DMS53 treated with DMSO at 0.1 percent for 48 hours (cell line): ENCODE measurements at regions not wholly inside any gene's neighbourhood (a gene's known extent, or its start where the extent isn't known, plus 50 kb on each side); places are given as distances from the start of the nearest gene placed in this dataset.
"Not testable (repeated sequence)": the region's sequence is repeated elsewhere in the genome, so short reads cannot be mapped to it uniquely, and the experiment has no call there.

ENCODE experiments used
- DNase-seq: peaks from one replicate; lab custom pipeline; 2025; ENCODE audit not compliant: unreplicated experiment; lab: John Stamatoyannopoulos, UW

DNA sequence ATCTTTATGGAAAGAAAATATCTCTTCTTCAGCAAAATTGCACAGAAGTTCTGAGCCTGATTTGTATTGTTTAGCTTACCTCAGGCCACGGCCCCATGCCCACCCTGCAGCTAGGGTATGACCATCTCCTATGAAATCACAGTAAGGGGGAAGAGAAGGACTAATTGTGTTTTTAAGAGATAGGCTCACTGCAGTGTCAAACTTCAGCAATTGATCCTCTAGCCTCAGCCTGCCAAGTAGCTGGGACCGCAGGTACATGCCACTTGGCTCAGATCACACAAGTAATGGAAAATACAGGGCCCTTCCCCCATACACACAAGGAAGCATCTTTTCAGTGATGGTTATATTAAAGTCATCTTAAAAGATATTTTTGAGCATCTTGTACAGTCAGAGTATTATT, 60.0 kb downstream of the DMAC1 start:
- DNase-seq = no peak

DNA sequence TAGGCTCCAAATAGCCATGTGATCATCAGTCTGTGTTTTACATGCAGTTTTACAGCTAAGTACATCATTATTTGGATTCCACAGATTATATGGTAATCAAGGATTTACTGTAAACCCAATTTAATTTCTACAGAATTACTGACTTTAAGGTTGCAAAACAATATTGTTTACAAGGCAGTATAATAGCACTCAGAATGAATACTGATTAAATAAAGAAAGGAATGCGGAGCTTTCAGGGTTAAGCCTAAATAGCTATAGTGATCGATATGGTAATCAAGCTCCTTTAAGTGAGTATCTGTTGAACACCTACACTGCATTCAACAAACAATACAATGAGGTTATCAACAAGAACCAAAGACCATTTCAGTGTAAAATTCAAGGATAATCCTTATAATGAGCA, 64.3 kb downstream of the DMAC1 start:
- no peak for DNase-seq

DNA sequence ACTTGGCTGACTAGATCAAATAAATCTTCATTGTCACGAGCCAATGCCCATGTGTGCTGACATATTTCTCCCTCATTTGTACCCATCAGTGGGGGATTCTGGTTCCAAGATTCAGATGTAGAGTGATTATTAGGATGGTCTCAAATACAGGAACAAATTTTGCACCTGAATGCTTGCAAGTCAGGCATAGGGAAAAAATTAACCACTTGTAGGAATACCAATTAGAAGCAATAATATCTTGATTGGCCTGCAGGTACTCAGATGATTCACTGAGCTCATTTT, 69.5 kb downstream of the DMAC1 start:
- DNase-seq = no peak

DNA sequence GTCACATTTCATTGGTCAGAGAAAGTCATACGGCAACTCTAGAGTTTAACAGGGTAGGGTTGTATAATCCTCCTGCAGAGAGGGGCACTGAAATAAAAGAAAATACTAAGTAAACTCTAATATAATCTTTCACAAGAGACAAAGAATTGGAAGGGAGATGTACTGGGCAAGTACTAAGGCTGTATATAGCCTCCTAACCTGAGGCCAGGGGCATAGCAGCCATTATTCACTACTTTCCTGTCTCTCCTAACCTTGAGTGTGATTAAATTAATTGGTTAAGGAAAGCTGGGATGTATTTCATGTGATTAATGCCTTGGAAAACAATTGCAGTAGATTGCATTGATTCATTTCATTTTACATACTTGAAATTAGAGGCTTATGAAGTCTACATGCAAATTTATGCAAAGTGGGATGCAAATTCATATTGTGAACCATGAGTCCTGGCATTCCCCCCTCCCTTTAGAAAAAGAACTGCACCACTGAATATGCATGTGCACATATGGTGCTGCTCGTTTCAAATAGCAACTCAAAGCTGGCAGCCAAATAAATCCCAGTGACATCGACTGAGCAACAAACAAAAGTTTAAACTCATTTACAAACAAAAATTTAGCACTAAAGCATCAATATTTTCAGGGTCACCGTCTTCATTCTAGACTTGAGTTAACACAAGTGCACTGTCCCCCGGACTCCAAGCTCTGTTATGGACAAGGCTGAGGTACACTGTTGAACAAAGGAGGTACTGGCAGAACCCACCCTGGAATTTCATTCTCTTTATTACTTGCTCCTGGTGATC, 70.0 kb downstream of the DMAC1 start:
- no peak for DNase-seq

DNA sequence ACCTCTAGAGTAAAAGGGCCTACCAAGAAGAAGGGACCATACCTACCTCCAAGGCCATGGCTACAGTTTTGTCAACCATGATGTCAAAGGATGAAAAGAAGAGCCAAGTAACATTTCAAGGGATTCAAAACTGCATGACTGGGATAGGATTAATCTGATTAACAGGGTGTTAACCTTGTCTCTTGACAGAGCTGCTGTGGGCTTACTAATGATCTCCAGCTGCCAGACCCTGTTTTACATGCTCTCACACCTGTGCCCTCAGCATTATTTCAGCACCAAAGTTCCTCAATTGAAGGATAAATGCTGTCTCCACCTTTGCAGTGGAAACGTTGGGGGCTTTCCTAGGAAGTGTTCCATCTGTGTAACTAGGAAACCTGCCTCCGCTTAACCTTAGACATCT, 78.3 kb downstream of the DMAC1 start:
- DNase-seq = no peak

DNA sequence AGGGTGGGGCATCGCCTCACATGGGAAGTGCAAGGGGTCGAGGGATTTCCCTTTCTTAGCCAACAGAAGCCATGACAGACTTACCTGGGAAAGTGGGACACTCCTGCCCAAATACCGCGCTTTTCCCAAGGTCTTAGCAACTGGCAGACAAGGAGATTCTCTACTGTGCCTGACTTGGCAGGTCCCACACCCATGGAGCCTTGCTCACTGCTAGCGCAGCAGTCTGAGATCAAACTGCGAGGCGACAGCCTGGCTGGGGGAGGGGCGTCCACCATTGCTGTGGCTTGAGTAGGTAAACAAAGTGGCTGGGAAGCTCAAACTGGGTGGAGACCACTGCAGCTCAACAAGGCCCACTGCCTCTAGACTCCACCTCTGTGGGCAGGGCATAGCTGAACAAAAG, 86.5 kb downstream of the DMAC1 start:
- DNase-seq = not testable (repeated sequence)

DNA sequence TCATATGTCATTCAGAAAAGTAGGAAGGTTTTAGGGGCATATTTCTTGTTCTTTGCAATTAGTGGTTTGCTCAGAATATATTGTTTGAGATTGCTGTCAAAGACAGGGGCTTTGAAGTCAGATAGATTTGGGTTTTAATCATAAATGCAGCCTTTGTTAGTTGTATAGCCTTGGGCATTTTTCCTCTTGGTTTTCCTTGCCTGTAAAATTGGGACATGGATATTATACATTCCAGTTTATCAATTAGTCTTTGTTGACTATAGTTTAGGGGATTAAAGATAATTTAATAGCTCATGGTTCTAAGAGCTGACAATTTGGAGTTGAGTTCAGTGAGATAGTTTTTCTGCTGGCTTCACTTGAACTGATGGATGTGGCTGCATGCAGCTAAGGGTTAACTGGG, 88.9 kb downstream of the DMAC1 start:
- DNase-seq = no peak

DNA sequence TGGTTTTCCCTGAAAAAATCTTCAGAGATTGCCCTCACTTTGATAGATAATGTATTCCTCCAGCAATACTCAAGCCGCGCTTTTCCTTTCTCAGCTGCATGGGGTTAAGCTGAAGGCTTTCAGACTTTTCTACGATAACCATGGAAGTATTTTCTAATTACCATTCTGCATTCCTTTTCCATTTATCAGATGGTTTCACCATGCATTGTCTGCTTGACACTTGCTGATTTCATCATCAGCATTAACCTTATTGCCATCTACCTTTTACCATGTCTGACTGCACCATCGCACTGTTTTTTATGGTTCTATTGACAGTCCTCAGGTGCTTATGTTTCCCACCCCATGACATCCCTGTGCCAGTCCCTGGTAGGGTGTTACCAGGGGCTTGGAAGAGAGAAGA, 91.6 kb downstream of the DMAC1 start:
- no peak for DNase-seq

DNA sequence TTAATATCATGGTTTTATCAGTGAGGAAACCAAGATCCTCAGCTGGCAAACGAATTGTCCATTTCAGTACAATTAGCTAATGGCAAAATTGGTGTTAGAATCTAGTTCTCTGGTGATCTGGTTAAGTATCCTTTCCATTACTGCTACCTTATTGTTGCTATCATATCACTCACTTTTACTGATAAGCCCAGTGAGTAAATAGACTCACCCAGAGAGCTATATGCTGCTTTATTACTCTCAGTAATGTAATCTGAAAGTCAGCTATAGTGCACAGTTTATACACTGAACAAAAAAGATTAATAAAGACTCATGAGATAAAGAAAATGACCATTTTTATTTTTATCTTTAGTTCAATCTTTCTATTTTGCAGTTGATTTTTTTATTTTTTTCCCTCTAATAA, 95.0 kb downstream of the DMAC1 start:
- no peak for DNase-seq

DNA sequence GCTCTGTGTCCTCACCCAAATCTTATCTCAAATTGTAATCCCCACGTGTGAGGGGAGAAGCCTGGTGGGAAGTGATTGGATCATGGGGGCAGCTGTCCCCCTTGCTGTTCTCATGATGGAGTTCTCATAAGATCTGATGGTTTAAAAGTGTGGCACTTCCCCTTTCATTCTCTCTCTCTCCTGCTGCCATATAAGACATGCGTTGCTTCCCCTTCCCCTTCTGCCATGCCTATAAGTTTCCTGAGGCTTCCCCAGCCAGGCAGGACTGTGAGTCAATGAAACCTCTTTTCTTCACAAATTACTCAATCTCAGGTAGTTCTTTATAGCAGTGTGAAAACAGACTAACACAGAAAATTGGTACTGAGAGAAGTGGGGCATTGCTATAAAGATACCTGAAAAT, 107.7 kb downstream of the DMAC1 start:
- DNase-seq = no peak

DNA sequence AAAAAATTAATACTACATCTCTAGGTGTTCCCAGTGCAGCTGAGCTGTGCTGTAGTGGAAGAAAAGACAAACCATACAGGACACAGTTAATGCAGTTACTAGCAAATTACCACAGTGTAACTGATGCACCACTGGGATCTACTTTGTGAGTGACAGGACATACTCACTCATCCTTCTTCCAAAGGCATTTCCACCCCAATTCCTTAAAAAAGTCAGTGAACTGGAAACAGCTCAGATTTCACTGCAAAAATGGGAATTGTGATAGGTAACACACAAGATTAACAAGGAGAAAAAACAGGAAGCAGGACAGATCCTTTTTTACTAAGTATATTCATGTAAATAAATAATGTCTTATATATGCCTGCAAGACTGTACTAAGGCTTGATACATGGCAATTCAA, 109.6 kb downstream of the DMAC1 start:
- no peak for DNase-seq

DNA sequence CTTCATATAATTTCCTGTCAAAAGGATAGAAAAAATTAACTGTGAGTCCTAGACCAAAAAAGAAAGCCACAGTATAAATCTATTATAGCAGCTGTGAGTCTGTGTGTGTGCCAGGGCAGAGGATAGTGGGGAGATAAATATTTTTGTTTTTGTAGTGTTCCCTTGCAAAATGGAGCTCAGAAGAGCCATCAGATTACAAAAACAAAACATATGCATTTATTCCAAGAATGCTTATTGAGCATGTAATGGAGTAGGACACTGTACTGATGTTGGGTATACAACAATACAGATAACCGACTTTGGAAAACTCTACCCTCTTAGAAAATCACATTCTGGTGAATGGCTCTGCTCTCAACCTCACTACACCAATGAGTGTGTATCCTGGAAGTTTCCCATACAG, 111.0 kb downstream of the DMAC1 start:
- no peak for DNase-seq

DNA sequence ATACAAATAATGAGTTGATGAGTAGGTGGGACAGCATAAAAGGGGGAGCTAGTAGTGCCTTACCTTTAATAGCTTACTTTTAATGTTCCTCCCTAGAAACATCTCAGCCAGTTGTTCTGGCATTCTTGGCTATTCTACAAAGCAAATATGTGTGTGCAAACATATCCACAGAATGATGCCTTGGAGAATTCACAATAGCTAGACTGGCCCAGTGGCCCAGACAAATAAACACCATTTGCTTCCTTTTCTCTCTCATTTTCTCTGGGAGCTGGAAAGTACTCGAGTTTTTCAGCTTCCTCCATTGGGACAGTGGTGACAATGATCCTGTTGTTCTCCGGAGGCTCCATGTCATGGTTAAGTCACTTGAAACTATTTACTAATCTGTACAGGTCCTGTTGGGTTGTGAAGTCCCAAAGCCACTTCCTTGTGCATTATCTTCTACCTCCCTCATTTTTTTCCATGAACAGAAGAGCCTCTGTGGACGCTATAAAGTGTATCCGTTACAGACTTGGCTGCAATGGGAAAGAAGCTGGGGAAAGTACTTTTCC, 122.9 kb downstream of the DMAC1 start:
- DNase-seq = peak; percentile 15

DNA sequence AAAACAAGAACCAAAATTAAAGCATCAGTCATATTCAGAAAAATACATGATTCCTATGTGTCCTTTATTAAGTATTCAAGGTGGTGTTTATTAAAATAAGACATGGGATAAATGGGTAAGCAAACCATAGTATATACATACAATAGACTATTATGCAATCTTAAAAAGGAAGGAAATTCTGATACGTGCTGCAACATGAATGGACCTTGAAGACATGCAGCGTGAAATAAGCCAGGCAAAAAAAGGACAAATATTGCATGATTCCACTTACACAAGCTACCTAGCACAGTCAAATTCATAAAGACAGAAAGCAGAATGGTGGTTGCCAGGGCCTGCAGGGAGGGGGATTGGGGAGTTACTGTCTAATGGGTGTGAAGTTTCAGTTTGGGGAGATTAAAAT, 127.7 kb downstream of the DMAC1 start:
- no peak for DNase-seq

DNA sequence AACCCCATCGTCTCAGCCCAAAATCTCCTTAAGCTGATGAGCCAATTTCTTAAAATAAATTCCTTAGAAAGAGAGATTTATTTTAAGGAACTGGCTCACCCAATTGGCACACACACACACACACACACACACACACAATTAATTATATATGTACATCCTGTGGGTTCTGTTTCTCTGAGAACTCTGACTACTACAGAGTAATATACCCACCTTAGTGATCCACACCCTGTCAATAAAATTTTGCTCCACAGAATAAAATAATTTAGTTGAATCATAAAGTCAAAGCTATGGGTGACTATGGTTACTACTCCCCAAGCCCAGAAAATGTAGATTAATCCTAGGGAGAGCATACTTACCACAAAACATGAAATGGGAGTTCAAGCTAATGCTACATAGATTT, 131.0 kb downstream of the DMAC1 start:
- no peak for DNase-seq

DNA sequence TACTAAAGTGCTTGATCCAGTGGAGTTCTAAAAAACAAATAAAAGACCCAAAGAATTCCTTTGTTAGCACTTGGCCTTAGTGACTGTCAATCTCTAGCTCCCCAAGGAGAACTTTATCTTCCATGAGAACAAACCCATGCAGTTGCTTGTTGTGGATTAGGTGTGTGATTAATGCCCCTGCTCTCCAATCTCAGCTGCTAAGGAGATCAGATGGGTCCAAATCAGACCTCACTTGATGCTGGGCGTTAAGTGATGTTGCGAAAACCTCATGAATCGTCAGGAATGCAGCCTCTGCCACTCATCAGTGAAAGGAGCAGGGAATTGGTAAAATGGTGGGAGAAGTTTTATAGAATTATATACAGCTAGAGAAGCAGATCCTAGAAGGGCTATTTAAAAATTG, 133.7 kb downstream of the DMAC1 start:
- no peak for DNase-seq

DNA sequence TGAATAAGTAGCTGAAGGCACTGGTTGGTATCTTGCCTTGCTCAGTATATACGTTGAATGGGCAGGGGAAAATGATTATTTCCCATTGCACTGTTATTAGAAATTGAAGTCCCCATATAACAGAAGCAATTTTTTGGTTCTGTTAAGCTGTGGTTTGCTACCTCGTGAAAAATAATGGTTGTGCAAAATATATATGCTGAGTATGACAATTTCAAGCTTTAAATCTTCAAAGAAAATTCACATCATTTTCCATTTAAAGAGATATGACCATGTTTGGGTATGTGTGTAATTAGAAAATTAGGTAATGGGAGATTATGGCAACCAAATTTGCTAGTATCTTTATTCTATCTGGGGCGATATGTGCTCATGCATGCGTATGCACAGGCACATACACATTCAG, 139.8 kb downstream of the DMAC1 start:
- no peak for DNase-seq

DNA sequence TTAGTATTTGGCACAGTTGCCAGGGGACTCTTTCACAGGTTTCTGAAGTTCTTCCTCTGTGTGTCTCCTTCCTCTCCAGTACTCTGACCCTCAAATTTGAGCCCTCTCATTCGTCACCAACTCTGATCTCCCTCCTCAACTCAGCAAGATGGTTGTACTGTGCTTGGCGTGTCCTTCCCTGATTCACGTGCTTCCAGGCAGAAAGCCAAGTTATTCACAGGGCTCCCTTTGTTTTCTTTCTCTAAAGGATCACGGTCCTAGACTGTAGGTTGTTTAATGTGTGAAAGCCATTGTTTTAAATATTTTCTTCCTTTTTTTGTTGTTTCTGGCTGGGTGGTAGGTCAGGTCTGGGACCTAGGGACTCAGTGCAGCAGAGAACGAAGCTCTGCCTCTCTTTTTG, 142.9 kb downstream of the DMAC1 start:
- DNase-seq = no peak

DNA sequence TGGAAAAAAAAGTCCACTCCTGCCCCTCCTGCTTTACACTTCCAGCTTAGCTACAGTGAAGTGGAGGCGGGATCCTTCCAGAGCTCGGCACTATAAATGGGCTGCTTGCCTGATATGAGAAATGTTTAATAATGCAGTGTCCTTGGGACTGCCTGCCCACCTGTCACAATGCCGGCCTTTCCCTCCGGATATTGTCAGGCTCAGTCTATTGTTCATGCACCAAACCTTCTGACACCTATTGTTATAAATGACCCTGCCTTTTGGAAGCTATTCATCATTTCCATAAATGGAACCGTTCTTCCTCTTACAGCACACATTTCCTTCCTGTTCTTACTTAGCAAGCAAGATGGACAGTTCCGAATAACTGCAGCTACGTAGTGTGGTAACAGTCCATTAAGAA, 146.3 kb downstream of the DMAC1 start:
- DNase-seq = no peak

DNA sequence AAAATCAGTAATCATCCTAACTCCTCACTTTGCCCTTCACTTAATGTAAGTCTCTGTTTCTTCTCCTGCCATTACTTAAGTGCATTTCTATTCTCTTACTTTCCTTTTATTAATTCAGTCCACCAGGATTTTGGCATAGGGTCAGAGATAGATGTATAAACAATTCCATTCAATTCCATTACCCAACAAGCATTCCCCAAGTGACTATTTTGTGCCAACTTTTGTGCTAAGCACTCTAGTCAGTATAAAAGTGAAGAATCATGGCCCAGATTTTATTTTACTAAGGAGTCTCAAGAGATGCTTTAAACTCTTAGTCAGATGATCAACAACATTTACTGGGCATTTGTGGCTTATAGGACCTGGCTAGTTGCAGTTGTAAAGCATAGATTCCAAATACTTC, 159.3 kb downstream of the DMAC1 start:
- no peak for DNase-seq

DNA sequence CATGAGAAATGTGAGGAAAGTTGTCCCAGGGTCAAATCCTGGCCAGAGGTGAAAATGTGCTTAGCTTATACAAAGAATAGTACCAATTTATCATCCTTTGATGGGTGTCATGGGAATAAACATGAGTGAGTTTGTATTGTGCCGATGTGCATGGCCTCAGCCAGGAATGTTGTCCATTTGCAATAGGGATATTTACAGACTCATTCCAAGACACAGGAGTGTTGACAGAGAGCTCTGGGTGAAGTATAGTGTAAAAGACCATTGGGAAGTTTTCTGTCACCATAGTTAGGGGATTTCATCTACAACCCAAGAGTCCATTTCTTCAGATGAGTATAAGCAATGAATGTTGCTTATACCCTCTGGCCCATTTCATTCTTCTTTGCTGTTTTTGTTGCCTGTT, 160.1 kb downstream of the DMAC1 start:
- no peak for DNase-seq

DNA sequence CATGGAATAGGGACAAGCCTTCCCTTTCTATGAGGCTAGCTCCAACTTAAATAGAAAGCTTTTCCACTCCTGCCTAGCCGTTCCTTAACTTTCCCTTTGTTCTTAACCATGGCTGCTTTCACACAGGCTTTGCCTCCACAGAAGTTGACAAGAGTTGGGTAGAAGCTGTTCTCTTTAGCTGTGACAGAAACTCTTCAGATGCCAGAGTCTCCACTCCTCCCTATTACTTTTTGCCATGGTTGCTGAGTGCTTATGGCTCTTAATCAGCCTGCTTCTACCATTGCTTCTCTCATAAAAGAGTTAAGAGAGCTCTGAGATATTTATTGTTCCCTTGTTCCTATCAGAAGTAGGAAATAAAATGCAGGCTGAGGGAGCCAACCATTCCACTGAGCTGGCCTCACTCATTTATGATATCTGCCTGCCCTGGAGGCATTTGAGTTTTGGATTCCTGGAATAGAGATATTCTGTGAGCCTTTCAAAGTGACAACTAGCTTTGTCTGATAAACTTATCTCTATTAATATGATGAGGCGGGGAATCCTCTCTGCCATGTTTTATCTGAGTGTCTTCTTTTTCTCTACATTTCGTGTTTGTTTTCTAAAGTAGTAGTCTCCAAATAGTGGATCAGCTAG, 162.6 kb downstream of the DMAC1 start:
- DNase-seq = no peak

DNA sequence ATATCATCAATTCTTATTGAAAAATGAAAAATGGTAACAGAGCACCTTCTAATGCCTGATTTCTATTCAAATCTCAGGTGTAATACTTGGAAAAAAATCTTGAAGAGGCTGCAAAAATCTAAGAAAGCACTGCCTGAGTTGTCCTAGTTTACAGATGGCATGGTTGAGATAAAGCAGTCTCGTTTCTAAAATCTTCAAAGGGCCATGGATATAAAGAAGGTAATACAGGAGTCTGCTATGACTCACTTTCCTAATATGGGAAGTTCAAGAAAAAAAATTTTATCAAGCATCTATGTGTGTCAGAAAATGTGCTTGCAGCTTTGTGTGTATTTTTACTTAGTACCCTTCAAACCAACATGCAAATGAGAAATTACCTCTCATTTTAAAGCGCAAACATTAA, 163.3 kb downstream of the DMAC1 start:
- DNase-seq = no peak
